Pancreas (tissue), 10 donors: ENCODE measurements at regions not wholly inside any gene's neighbourhood (a gene's known extent, or its start where the extent isn't known, plus 50 kb on each side); places are given as distances from the start of the nearest gene placed in this dataset.

ENCODE experiments used
- ATAC-seq, 4 donors: fragments of 200-7000 bp; cut with Tn5 transposase; one replicate each; pipeline versions ENCODE4 v1.8.0 to v1.9.1; 2020; ENCODE audit warnings: mild to moderate bottlenecking in 4 of 4, moderate library complexity in 4 of 4
- DNase-seq, 6 donors: peaks; one replicate each; pipeline ENCODE4 v3.0.0-alpha.2; 2020
- FAIRE-seq: peaks from 2 replicates; lab custom pipeline; 2012; peaks lifted over from hg19 to GRCh38; lab: Jason Lieb, UNC
- H3K27ac ChIP-seq, 4 donors: fragments of 200-600 bp; sonication (generic); 1 replicate in 3 of 4; 2 replicates in 1 of 4; pipeline versions ENCODE4 v1.5.0 to v1.8.0; 2020
- H3K27me3 ChIP-seq, 4 donors: fragments of 200-600 bp; one replicate each; pipeline ENCODE4 v1.8.0; 2021
- H3K36me3 ChIP-seq, 3 donors: fragments of 200-600 bp; sonication (generic) in 1 of 3; one replicate each; pipeline versions ENCODE4 v1.5.0 to v1.8.0; 2020 to 2021
- H3K4me1 ChIP-seq, 3 donors: fragments of 200-600 bp; one replicate each; pipeline ENCODE4 v1.8.0; 2021
- H3K4me3 ChIP-seq, 4 donors: fragments of 200-600 bp; sonication (generic) in 2 of 4; one replicate each; pipeline versions ENCODE4 v1.5.0 to v1.8.0; 2020 to 2021
- H3K9me3 ChIP-seq, 4 donors: fragments of 200-600 bp; one replicate each; pipeline ENCODE4 v1.8.0; 2021
- WGBS, 2 donors: extraction: QIAGEN DNeasy Blood & Tissue Kit; methylation state at CpG; one replicate each; pipeline ENCODE4 v1.1.7; 2013; 5-methylcytosine and 5-hydroxymethylcytosine counted together
- intact Hi-C, 3 donors: fragments of 100-400 bp; cut with DNase I; formaldehyde crosslinking; loops; one replicate each; pipeline versions ENCODE4 v1.11.1 to v1.14.2; 2022
- TF ChIP-seq, protein P1 (sequence below), 4 donors: fragments of 200-600 bp; sonication (generic) in 3 of 4; IDR thresholded peaks; one replicate each; pipeline versions ENCODE4 v1.5.0 to v1.8.0; 2021; ENCODE audit warnings: antibody characterized with exemption in 4 of 4
- donor health status: healthy with polysubstance abuse.
- donor health status: DM: no; HTN: no; CAD: no; lungs with moderate emphysema.
- donor health status: DM: no; HTN: no; CAD: no.
- donor health status: control.
- donor health status: control.
- donor health status: Bipolar disorder and iron deficiency.
- donor health status: DM: yes; HTN: yes; CAD: no.
- donor health status: DM: no; HTN: no; CAD: no.
- donor health status: DM: no; HTN: no; CAD: no.
- donor health status: DM: yes; HTN: yes; CAD: no.

DNA sequence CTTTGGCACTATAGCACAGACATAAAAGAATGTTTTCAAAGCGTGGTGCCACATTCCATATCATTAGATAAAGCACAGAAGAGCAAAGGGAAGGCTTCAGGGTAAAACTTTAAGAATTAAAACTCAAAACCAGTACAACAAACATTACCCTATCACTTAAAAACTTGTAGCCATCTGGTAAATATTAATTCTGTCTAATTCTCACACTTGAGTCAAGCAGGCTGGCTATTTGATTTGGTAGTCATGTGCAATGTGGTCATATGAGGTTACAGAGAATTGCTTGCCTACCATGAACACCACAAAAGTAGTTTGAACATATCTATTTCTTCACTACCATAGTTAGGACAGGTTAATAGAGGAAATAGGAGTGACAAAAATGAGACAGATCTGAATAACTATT lies 244.9 kb downstream of the IRS1 start:
- Histone ChIP-seq H3K4me1 (no peaks in the 10 kb centered on the region), H3K27me3 (no peaks in the 10 kb centered on the region), H3K9me3 (no peaks in the 10 kb centered on the region), H3K27ac (no peak overlapping the region), H3K36me3 (no peaks in the 10 kb centered on the region), H3K4me3 (no peak overlapping the region)
- TF ChIP-seq, protein P1, sequence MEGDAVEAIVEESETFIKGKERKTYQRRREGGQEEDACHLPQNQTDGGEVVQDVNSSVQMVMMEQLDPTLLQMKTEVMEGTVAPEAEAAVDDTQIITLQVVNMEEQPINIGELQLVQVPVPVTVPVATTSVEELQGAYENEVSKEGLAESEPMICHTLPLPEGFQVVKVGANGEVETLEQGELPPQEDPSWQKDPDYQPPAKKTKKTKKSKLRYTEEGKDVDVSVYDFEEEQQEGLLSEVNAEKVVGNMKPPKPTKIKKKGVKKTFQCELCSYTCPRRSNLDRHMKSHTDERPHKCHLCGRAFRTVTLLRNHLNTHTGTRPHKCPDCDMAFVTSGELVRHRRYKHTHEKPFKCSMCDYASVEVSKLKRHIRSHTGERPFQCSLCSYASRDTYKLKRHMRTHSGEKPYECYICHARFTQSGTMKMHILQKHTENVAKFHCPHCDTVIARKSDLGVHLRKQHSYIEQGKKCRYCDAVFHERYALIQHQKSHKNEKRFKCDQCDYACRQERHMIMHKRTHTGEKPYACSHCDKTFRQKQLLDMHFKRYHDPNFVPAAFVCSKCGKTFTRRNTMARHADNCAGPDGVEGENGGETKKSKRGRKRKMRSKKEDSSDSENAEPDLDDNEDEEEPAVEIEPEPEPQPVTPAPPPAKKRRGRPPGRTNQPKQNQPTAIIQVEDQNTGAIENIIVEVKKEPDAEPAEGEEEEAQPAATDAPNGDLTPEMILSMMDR (IDR thresholded peaks at IDR 0.05) = no peak
- intact Hi-C loops = no loop called here
- FAIRE-seq (no peak), DNase-seq (no peak), ATAC-seq (no peak)
- 76 to 96% methylated on average over 1 of the region's 1 CpG for WGBS, 2 donors

DNA sequence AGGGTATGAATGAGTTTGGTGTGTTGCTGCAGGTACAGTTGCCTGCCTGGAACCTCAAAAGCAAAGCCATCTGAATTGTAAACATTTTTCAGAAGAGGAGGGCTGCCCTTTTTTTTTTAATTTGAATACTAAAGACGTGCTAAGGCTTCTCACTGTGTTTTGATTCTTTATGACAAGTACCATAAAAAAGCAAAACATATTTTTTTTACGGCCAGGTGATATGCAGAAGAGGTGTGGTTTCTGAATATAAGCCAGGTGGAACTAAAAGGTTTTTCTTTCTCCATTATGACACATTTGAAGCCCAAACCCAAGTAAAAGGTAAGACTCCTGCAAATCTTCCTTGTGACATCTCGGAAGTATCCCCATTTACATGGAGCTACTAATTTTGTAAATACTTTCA lies 246.3 kb downstream of the IRS1 start:
- DNase-seq (no peak), FAIRE-seq (no peak), ATAC-seq (no peak)
- Histone ChIP-seq H3K9me3 (no peaks in the 10 kb centered on the region), H3K27me3 (no peaks in the 10 kb centered on the region), H3K27ac (no peak overlapping the region), H3K4me3 (no peak overlapping the region), H3K4me1 (peaks cover 0 to 7% (median 0%) of the 10 kb centered on the region in 3 donors), H3K36me3 (no peaks in the 10 kb centered on the region)
- TF ChIP-seq, protein P1 (IDR thresholded peaks at IDR 0.05) = no peak
- 79 to 85% methylated on average over 3 of the region's 3 CpGs for WGBS, 2 donors
- intact Hi-C loops = no loop called here

DNA sequence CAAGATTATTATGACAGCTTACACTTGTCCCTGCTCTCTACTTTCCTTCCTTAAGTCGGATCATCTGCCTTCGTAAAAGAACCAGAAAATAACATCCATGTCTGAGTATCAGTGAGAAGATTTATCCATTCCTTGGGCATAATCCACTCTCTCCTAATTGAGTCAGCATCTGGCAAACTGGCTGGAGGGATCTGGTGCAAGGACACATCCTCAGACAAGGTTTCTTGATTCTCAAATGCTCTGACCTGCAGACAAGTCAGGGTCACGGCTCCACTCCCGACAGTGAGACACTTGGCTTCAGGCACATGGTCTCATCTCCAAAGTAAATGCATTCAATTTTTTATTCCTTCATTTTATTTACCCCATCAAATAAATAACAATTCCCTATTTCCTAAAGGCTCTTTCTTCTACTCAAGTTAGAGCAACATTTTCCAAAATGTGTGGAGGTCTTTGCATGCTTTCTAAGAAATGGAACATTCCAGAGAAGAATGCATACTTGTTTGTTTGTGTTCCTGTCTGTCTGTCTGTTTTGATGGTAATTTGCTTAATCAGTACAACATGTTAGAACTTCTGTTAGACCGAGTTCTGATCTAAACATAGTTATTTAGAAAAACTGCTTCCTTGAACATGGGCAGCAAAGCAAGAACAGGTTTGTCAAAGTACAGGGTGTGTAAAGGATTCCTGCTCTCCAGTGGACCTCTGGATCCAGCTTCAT lies 246.9 kb downstream of the IRS1 start:
- Histone ChIP-seq H3K4me3 (no peak overlapping the region), H3K36me3 (no peaks in the 10 kb centered on the region), H3K27ac (no peak overlapping the region), H3K27me3 (no peaks in the 10 kb centered on the region), H3K9me3 (no peaks in the 10 kb centered on the region), H3K4me1 (peaks cover 0 to 7% (median 0%) of the 10 kb centered on the region in 3 donors)
- ATAC-seq (no peak), DNase-seq (no peak), FAIRE-seq (no peak)
- TF ChIP-seq, protein P1 (IDR thresholded peaks at IDR 0.05) = no peak
- intact Hi-C loops = no loop called here
- 61 to 76% methylated on average over 5 of the region's 5 CpGs for WGBS, 2 donors

DNA sequence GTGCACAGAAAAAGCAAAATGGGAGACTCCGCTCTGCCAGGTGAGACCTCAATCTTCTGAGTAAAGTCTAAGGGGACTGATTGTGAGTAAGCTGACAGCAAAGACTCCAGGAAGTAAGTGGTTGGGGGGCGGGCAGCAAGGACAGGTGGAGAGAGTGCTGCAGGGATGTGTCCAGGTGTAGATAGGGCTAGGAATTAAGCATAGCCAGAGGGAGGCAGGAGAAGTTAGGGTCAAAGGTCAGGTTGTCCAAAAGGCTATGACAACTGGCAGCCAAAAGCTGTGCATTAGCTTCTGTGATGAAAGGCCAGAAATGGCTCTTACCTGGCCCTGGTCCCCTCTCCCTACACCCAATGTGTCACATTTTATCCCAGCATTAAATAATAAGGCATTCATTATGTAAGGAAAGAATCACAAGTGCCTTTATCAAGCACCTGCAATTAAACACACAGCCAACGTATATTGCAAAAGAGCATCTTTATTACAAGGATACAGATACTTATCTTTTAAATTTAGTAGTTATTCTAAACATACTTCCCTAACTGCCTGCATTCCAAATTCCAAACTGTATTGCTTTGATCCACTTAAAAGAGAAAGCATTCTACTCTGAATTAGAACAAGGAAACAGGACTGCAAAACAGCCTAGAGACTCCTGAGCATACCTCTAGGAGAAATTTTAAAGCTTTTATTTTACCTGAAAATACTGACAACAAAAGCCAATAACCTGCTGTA lies 247.9 kb downstream of the IRS1 start:
- DNase-seq (no peak), FAIRE-seq (no peak), ATAC-seq (no peak)
- Histone ChIP-seq H3K27me3 (no peaks in the 10 kb centered on the region), H3K9me3 (no peaks in the 10 kb centered on the region), H3K27ac (no peak overlapping the region), H3K4me3 (no peak overlapping the region), H3K36me3 (no peaks in the 10 kb centered on the region), H3K4me1 (peaks cover 0 to 7% (median 0%) of the 10 kb centered on the region in 3 donors)
- WGBS, 2 donors = 86 to 92% methylated on average over 3 of the region's 3 CpGs
- TF ChIP-seq, protein P1 (IDR thresholded peaks at IDR 0.05) = no peak
- intact Hi-C loops = no loop called here

DNA sequence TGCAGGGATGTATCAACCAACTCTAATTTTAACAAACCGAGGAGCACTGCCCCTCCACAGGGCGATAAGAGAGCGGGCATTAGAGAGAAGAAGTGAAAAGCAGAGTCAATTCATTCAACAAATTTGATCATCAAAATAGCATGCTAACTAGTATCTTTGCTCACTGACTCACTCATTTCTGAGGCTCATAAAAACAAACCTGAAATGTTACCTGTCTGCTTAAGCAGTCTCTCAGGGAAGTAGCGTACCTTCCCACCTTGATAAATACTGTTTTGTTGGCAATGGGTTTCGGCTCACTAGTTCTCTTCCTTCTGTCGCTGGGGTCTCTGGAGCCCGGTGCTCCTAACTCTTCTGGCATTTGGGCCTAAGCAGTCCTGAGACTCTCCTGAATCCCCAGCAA lies 248.8 kb downstream of the IRS1 start:
- FAIRE-seq = no peak
- TF ChIP-seq, protein P1 (IDR thresholded peaks at IDR 0.05) = no peak
- Histone ChIP-seq H3K9me3 (no peaks in the 10 kb centered on the region), H3K36me3 (no peaks in the 10 kb centered on the region), H3K4me1 (peaks cover 0 to 7% (median 0%) of the 10 kb centered on the region in 3 donors), H3K27ac (no peak overlapping the region), H3K4me3 (no peak overlapping the region), H3K27me3 (no peaks in the 10 kb centered on the region)
- WGBS, 2 donors = 88 to 93% methylated on average over 7 of the region's 7 CpGs
- no peak for ATAC-seq
- no peak for DNase-seq
- intact Hi-C loops = no loop called here
